Choroid plexus epithelial cell (primary cell): ENCODE measurements at regions not wholly inside any gene's neighbourhood (a gene's known extent, or its start where the extent isn't known, plus 50 kb on each side); places are given as distances from the start of the nearest gene placed in this dataset.
"Not testable (repeated sequence)": the region's sequence is repeated elsewhere in the genome, so short reads cannot be mapped to it uniquely, and the experiment has no call there.

Source experiments
- DNase-seq: peaks from one replicate; pipeline ENCODE4 v3.0.0-alpha.2; 2010; ENCODE audit warnings: low read depth
- H3K4me3 ChIP-seq: 2 replicates; pipeline ENCODE4 v1.5.1; 2011; ENCODE audit warnings: low read depth, mild to moderate bottlenecking, control low read depth, low read length, moderate library complexity
- TF ChIP-seq, protein P1 (sequence below): conservative IDR thresholded peaks from 2 replicates; pipeline ENCODE4 v1.5.1; 2011; ENCODE audit warnings: low read depth, mild to moderate bottlenecking, control low read depth, inconsistent platforms, low read length, moderate library complexity

DNA sequence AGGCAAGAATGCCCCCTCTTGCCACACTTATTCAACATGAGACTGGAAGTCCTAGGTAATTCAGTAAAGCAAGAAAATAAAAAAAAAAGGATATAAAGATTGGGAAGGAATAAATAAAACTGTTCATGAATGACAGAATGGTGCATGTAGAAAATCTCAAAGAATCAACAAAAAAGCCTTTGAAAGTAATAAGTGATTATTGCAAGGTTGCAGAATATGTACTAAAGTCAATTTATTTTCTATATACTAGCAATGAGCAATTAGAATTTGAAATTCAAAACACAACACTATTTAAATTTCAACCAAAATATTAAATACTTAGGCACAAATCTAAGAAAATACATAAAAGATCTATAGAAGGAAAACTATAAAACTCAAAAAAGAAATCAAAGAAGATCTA is 58.6 kb downstream of the MAGEA10 start:
- DNase-seq = no peak
- TF ChIP-seq, protein P1, sequence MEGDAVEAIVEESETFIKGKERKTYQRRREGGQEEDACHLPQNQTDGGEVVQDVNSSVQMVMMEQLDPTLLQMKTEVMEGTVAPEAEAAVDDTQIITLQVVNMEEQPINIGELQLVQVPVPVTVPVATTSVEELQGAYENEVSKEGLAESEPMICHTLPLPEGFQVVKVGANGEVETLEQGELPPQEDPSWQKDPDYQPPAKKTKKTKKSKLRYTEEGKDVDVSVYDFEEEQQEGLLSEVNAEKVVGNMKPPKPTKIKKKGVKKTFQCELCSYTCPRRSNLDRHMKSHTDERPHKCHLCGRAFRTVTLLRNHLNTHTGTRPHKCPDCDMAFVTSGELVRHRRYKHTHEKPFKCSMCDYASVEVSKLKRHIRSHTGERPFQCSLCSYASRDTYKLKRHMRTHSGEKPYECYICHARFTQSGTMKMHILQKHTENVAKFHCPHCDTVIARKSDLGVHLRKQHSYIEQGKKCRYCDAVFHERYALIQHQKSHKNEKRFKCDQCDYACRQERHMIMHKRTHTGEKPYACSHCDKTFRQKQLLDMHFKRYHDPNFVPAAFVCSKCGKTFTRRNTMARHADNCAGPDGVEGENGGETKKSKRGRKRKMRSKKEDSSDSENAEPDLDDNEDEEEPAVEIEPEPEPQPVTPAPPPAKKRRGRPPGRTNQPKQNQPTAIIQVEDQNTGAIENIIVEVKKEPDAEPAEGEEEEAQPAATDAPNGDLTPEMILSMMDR = no peak
- no peak overlapping the region for H3K4me3 ChIP-seq

DNA sequence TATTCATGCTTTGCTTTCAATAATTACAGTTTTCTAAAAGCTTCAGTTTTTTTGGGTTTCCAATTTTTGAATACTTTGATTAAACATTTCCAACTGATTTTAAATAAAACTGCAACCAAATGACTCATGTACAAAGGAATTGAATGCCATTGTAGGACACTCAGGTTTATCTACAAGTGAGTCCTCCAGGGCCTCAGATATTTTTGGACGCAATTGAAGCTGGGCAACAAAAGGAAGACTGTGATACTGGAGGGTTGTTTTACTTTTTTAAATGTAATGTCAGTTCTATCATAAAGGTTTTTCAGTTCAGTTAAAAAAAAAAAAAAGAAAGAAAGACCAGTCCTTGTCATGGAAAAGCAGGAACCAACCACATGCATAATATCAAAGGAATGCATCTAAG is 64.2 kb downstream of the MAGEA10 start:
- no peak overlapping the region for H3K4me3 ChIP-seq
- DNase-seq = peak; percentile 2
- TF ChIP-seq, protein P1 = no peak

DNA sequence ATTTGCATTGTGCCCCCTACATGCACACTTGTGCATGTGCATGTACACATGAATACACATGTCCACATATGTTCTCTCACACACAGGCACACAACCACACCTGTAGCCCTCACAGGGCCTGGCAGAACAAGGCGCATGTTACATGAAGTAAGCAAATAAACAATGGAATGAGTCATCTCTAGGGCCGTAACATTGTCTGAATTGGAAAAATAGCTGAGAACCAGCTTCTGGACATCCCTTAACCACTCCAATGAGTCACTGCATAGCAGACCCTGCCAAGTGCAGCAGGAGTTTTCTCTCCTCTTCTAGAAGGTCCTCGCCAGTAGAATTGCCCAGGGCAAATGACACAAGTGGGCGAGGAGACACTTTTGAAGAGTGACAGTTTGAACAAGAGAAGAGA is 66.1 kb downstream of the MAGEA10 start:
- DNase-seq = peak; percentile 79
- no peak overlapping the region for H3K4me3 ChIP-seq
- TF ChIP-seq, protein P1 = peak; percentile 8

DNA sequence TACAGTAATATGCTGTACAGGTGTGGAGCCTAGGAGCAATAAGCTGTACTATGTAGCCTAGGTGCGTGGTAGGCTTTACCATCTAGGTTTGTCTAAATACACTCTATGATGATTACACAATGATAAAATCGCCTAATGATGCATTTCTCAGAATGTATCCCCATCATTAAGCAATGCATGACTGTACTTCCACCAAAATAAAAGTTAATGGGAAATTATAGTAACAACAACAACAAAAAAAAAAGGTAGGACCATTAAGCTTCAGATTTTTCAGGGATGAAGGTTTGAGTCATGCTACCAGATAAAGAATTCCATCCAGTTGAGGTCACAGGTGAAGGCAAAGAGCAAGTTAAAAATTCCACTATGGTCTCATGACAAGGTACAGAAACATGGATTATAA is 68.2 kb downstream of the MAGEA10 start:
- TF ChIP-seq, protein P1 = no peak
- H3K4me3 ChIP-seq = no peak overlapping the region
- DNase-seq = no peak

DNA sequence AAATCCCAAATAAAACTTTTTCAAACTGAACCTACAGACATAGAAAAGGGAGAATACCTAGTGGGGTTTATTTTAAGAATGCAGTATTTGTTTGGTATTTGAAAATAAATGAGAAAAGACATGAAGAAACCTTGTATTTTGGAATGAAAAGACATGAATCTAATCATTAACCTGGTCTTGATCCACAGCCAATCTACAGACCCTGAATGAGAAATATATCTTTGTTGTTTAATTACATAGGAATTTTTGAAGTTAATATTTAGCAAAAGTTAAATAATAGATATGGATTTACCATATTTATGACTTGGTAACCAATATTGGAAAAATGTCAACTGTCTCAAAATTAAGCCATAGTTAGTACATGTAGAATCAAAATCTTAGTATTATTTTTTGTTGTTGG is 76.8 kb downstream of the MAGEA10 start:
- TF ChIP-seq, protein P1 = no peak

DNA sequence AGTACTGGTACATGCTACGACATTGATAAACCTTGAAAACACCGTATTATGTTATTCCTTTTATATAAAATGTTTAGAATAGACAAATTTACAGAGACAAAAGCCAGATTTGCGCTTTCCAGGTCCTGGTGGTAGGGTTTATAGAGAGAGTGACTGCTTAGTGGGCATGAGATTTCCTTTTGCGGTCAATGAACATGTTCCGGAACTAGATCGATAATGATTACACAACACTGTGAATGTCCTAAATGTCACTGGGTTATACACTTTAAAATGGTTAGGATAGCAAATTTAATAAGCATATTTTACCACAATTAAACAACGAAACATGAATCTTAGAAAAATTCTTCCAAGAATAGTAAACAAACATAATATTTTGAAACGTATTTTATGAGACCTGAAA is 77.3 kb downstream of the MAGEA10 start:
- TF ChIP-seq, protein P1 = no peak
- no peak for DNase-seq
- no peak overlapping the region for H3K4me3 ChIP-seq

More for the DNA sequence above, 76.8 kb downstream of the MAGEA10 start:
- no peak overlapping the region for H3K4me3 ChIP-seq
- no peak for DNase-seq

DNA sequence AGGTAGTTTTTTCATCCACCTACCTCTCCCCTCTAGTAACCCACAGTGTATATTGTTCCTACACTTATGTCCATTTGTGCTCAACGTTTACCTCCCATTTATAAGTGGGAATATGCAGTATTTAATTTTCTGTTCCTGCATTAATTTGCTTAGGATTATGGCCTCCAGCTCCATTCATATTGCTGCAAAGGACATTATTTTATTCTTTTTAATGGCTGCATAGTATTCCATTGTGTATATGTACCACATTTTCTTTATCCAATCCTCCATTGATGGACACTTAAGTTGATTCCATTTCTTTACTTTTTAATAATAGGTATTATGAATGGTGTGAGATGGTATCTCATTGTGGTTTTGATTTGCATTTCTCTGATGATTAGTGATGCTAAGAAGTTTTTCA is 76.1 kb upstream of the GABRE start:
- not testable (repeated sequence) for H3K4me3 ChIP-seq, DNase-seq

DNA sequence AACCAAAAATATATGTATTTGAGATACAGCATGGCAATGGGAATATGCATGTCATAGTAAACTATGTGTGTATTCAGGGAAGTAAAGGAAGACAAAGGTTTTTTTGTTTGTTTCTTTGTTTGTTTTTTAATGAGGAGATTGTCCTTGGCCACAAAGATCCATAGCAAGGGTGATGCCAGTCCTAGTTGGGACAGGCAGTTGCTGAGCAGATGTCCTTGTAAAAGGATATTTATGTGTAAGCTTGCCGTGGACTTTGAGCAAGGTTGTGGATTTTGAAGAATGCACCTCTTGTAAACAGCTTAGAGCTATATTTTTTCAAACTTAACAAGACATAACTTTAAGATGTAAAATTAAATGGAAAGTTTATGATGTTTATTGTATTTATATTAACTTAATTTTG is 69.9 kb upstream of the GABRE start:
- TF ChIP-seq, protein P1 = no peak
- no peak for DNase-seq

More for the DNA sequence above, 69.9 kb upstream of the GABRE start:
- H3K4me3 ChIP-seq = no peak overlapping the region
